ENCODE measurements at regions not wholly inside any gene's neighbourhood (a gene's known extent, or its start where the extent isn't known, plus 50 kb on each side); places are given as distances from the start of the nearest gene placed in this dataset.
A peak's percentile ranks its signal among the peaks of the same experiment; 100 is the strongest.
"Not testable (repeated sequence)": the region's sequence is repeated elsewhere in the genome, so short reads cannot be mapped to it uniquely, and the experiment has no call there.

DNA sequence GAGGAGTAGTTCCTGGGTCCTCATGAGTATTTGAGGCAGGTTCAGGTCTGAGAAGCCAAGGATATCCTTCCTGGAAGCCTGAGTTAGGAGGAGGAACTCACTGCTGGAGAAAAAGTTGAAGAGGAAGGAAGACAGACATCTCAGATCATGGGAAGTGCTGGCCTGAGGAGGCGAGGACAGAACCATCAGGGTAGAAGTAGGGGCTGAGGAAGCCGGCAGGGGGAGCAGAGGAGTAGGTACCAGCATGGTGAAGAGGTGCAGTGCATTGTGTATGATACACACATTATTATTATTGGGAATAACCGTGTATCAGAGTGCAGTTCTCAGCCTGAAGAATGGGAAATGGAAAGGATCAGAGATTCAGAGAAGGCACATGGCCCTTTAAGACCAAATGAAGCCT, 103.2 kb upstream of the PRB2 start:
- H3K4me3 Mint-ChIP-seq; H3K9me3 Mint-ChIP-seq; H3K27ac Mint-ChIP-seq (ENCODE audit: unreplicated experiment); H3K36me3 Mint-ChIP-seq (ENCODE audit: low read depth); H3K4me1 Mint-ChIP-seq; DNase-seq (ENCODE audit: low read depth, low spot score): not testable (repeated sequence)
- peaks cover 70% of the 10 kb centered on the region for H3K27me3 Mint-ChIP-seq (ENCODE audit: low read depth)
- TF ChIP-seq, protein P1, sequence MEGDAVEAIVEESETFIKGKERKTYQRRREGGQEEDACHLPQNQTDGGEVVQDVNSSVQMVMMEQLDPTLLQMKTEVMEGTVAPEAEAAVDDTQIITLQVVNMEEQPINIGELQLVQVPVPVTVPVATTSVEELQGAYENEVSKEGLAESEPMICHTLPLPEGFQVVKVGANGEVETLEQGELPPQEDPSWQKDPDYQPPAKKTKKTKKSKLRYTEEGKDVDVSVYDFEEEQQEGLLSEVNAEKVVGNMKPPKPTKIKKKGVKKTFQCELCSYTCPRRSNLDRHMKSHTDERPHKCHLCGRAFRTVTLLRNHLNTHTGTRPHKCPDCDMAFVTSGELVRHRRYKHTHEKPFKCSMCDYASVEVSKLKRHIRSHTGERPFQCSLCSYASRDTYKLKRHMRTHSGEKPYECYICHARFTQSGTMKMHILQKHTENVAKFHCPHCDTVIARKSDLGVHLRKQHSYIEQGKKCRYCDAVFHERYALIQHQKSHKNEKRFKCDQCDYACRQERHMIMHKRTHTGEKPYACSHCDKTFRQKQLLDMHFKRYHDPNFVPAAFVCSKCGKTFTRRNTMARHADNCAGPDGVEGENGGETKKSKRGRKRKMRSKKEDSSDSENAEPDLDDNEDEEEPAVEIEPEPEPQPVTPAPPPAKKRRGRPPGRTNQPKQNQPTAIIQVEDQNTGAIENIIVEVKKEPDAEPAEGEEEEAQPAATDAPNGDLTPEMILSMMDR (conservative IDR thresholded peaks at IDR 0.05) = peak; percentile 37

DNA sequence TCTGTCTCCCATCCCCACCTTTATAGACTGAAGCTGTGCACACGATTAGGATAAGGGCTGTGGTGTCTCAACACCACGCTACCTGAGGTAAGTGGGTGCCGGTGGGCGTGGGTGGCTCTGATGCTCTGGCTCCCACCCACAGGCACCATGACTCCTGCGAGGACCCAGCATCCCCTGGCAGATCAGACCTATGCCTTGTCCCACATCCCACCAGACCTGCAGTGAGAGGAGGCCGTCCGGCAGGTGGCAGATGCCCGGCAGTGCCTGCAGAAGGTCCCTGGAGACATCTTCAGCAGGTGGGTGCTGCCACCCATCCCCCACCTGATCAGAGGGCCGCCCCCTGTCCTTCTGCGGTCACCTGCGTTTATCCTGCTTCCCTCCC, 104.4 kb upstream of the PRB2 start:
- peaks cover 65% of the 10 kb centered on the region for H3K27me3 Mint-ChIP-seq (ENCODE audit: low read depth)
- H3K4me3 Mint-ChIP-seq = peak overlapping the region; percentile 61
- H3K27ac Mint-ChIP-seq (ENCODE audit: unreplicated experiment) = no peak overlapping the region
- H3K4me1 Mint-ChIP-seq = peaks cover 5% of the 10 kb centered on the region
- TF ChIP-seq, protein P1 (conservative IDR thresholded peaks at IDR 0.05) = no peak
- DNase-seq (ENCODE audit: low read depth, low spot score) = no peak
- H3K36me3 Mint-ChIP-seq (ENCODE audit: low read depth) = no peaks in the 10 kb centered on the region
- no peaks in the 10 kb centered on the region for H3K9me3 Mint-ChIP-seq

DNA sequence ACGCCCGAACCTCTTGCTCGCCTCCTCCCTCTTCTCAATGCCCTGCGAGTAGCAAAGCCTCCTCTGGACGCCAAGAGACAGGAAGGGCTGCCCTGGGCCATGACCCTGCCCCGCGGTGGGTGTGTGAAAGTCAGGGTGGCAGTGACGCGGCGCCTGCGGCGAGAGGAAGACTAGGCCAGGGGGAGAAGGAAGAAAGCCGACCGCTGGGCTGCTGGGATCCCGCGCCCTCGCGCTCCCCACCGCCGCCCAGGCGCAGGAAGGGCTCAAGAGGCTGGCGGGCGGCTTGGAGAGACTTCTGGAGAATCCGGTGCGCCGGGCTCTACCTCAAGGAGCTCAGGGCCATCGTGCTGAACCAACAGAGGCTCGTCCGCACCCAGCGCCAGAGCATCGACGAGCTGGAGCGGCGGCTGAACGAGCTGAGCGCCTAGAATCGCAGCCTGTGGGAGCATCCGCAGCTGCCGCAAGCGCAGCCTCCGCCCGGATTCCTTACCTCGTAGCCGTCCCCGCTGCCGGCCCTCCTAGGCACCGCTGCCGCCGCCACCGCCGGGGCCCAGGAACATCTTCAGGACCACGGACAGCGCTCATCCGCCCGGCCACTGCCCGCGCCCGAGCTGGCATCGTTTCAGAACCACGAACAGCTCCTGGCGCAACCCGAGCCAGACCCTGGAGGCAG, 105.0 kb upstream of the PRB2 start:
- H3K9me3 Mint-ChIP-seq = no peaks in the 10 kb centered on the region
- TF ChIP-seq, protein P1 (conservative IDR thresholded peaks at IDR 0.05) = no peak
- no peak overlapping the region for H3K4me3 Mint-ChIP-seq
- peaks cover 5% of the 10 kb centered on the region for H3K4me1 Mint-ChIP-seq
- H3K27me3 Mint-ChIP-seq (ENCODE audit: low read depth) = peaks cover 67% of the 10 kb centered on the region
- no peak overlapping the region for H3K27ac Mint-ChIP-seq (ENCODE audit: unreplicated experiment)
- DNase-seq (ENCODE audit: low read depth, low spot score) = peak; percentile 98
- H3K36me3 Mint-ChIP-seq (ENCODE audit: low read depth) = no peaks in the 10 kb centered on the region

DNA sequence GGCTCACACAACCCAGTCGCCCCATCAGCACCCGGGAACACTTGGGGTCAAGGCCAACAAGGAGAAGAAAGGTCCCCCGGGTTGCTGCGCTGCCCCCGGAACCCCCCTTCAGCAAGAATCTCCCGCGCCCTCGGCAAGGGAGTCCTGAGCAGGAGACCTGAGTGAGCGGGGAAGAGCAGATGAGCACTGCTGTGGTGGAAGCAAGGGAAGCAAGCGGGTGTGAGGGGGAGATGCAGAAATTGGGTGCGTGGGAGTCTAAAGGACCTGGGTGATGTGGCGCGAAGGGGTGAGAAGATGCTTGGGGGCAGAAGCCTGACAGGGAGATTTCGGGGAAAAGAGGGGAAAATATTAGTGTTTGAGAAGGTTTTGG, 105.5 kb upstream of the PRB2 start:
- Mint-ChIP-seq H3K4me1 (peaks cover 5% of the 10 kb centered on the region), H3K36me3 (ENCODE audit: low read depth) (no peaks in the 10 kb centered on the region), H3K27ac (ENCODE audit: unreplicated experiment) (no peak overlapping the region), H3K4me3 (no peak overlapping the region), H3K27me3 (ENCODE audit: low read depth) (peaks cover 64% of the 10 kb centered on the region), H3K9me3 (no peaks in the 10 kb centered on the region)
- DNase-seq (ENCODE audit: low read depth, low spot score) = no peak
- TF ChIP-seq, protein P1 (conservative IDR thresholded peaks at IDR 0.05) = no peak

DNA sequence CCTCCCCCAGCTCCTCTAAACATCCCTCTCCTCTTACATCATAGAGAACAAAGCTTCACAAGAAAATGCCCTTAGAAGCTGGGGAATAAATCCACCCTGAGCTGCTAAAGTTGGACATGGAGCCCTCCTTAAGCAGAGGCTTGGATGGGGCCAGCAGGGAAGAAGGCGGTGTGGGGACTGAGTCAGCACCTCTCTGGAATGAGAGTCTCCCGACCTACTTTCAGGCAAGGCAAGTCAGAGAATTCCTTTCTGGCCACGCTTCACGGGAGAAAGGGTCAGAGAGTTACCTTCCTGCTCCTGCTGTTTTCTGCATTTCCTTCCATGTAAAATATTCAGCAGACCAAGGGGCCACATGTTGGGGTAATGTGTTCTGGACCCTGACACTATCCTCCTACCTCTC, 113.3 kb upstream of the PRB2 start:
- Mint-ChIP-seq H3K36me3 (ENCODE audit: low read depth) (no peaks in the 10 kb centered on the region), H3K4me3 (no peak overlapping the region), H3K4me1 (no peaks in the 10 kb centered on the region), H3K9me3 (no peaks in the 10 kb centered on the region), H3K27me3 (ENCODE audit: low read depth) (peaks cover 23% of the 10 kb centered on the region), H3K27ac (ENCODE audit: unreplicated experiment) (no peak overlapping the region)
- DNase-seq (ENCODE audit: low read depth, low spot score) = no peak
- TF ChIP-seq, protein P1 (conservative IDR thresholded peaks at IDR 0.05) = no peak
